ENCODE measurements at regions not wholly inside any gene's neighbourhood (a gene's known extent, or its start where the extent isn't known, plus 50 kb on each side); places are given as distances from the start of the nearest gene placed in this dataset.

GRCh38 chr14:27063959-27064358 is 466.1 kb upstream of the NOVA1 start:
- ATAC-seq (ENCODE audit: insufficient number of reproducible peaks, low FRiP score, low read depth) (no peak), DNase-seq (ENCODE audit: low spot score) (no peak)
- Histone ChIP-seq H3K27ac (no peak overlapping the region), H3K36me3 (no peaks in the 10 kb centered on the region), H3K9me3 (no peaks in the 10 kb centered on the region), H3K27me3 (replicated peaks; ENCODE audit: insufficient read depth) (no peaks in the 10 kb centered on the region), H3K4me3 (no peak overlapping the region), H3K4me1 (ENCODE audit: control insufficient read depth in 1 of 2, low read depth in 2 of 2) (no peaks in the 10 kb centered on the region)
- no peak for TF ChIP-seq CTCF (IDR thresholded peaks at IDR 0.05)

- no peak for TF ChIP-seq CTCF (IDR thresholded peaks at IDR 0.05)
- H3K36me3 ChIP-seq, result no peaks in the 10 kb centered on the region
- no peaks in the 10 kb centered on the region for H3K4me1 ChIP-seq (ENCODE audit: control insufficient read depth in 1 of 2, low read depth in 2 of 2)
- no peak overlapping the region for H3K27ac ChIP-seq
- no peak for ATAC-seq (ENCODE audit: insufficient number of reproducible peaks, low FRiP score, low read depth)
- no peaks in the 10 kb centered on the region for H3K27me3 ChIP-seq (replicated peaks; ENCODE audit: insufficient read depth)
- no peak overlapping the region for H3K4me3 ChIP-seq
- no peak for DNase-seq (ENCODE audit: low spot score)
- no peaks in the 10 kb centered on the region for H3K9me3 ChIP-seq
Observed at GRCh38 chr14:27065886-27066285, 468.1 kb upstream of the NOVA1 start.

DNA sequence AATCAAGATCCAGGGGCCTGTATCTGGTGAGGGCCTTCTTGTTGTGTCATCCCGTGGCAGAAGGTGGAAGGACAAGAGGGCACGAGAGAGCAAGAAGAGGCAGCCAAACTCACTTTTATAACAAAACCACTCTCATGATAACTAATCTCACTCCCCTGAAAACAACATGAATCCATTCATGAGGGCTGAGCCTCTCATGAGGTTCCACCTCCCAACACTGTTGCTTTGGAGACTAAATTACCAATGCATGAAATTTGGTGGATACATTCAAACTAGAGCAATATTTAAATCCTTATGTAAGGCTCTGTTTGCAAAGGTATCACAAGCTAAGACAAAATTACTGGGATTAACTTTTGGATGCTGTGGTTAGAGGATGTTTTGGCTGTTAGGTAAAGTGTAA is 470.1 kb upstream of the NOVA1 start:
- Histone ChIP-seq H3K4me1 (ENCODE audit: control insufficient read depth in 1 of 2, low read depth in 2 of 2) (no peaks in the 10 kb centered on the region), H3K9me3 (no peaks in the 10 kb centered on the region), H3K4me3 (no peak overlapping the region), H3K27me3 (replicated peaks; ENCODE audit: insufficient read depth) (no peaks in the 10 kb centered on the region), H3K27ac (no peak overlapping the region), H3K36me3 (no peaks in the 10 kb centered on the region)
- ATAC-seq (ENCODE audit: insufficient number of reproducible peaks, low FRiP score, low read depth), result no peak
- no peak for TF ChIP-seq CTCF (IDR thresholded peaks at IDR 0.05)
- no peak for DNase-seq (ENCODE audit: low spot score)

DNA sequence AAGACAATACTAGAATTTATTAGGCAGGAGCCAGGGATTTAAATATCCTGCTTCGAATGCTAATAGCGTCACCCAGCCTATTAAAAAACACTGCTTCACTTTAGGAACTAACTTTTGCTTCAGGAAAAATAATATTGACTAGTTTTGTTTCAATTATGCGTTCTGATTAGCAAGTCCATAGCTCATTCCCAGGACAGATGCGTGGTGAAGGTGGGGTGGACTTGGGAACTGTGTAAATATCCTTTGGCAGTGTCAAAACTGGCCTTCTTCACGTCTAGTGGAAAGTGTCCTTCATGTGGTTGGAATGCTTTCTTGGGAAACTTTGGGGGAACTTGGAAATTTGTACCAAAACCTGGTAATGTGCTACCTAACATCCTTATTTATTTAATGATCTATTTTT is 474.8 kb upstream of the NOVA1 start:
- ATAC-seq (ENCODE audit: insufficient number of reproducible peaks, low FRiP score, low read depth) (no peak), DNase-seq (ENCODE audit: low spot score) (no peak)
- no peak overlapping the region for H3K27ac ChIP-seq
- no peaks in the 10 kb centered on the region for H3K27me3 ChIP-seq (replicated peaks; ENCODE audit: insufficient read depth)
- TF ChIP-seq CTCF (IDR thresholded peaks at IDR 0.05), result no peak
- H3K9me3 ChIP-seq, result no peaks in the 10 kb centered on the region
- no peak overlapping the region for H3K4me3 ChIP-seq
- no peaks in the 10 kb centered on the region for H3K36me3 ChIP-seq
- peaks cover 4 to 12% of the 10 kb centered on the region in 2 donors for H3K4me1 ChIP-seq (ENCODE audit: control insufficient read depth in 1 of 2, low read depth in 2 of 2)

DNA sequence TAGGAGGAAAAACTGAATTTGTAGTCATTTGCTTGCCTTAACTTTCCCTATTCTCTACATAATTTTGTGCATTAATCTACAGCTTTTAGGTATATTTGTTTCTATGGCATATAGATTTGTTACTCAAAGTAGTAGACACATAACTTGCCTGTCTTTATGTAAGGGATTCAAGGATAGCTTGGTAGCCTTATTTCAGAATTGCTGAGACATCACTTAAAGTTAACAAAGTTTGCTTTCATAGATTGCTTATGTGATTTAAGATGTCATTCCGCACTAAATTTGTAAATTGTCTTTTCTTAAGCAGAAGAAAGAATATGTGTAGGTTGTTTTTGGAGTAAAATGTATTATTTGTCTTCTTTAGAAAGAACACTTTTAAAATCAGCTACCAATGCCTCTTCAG is 477.7 kb upstream of the NOVA1 start:
- DNase-seq (ENCODE audit: low spot score) (no peak), ATAC-seq (ENCODE audit: insufficient number of reproducible peaks, low FRiP score, low read depth) (no peak)
- no peaks in the 10 kb centered on the region for H3K9me3 ChIP-seq
- H3K4me3 ChIP-seq, result no peak overlapping the region
- H3K27ac ChIP-seq, result no peak overlapping the region
- H3K27me3 ChIP-seq (replicated peaks; ENCODE audit: insufficient read depth), result no peaks in the 10 kb centered on the region
- no peaks in the 10 kb centered on the region for H3K36me3 ChIP-seq
- peaks cover 8 to 19% of the 10 kb centered on the region in 2 donors for H3K4me1 ChIP-seq (ENCODE audit: control insufficient read depth in 1 of 2, low read depth in 2 of 2)
- TF ChIP-seq CTCF (IDR thresholded peaks at IDR 0.05), result no peak
